Right atrium auricular region (tissue), 2 donors: ENCODE measurements at regions not wholly inside any gene's neighbourhood (a gene's known extent, or its start where the extent isn't known, plus 50 kb on each side); places are given as distances from the start of the nearest gene placed in this dataset.

ENCODE experiments used
- DNase-seq: peaks from one replicate; pipeline ENCODE4 v3.0.0-alpha.2; 2019; ENCODE audit warnings: low spot score
- H3K27ac ChIP-seq, 2 donors: fragments of 200-600 bp; sonication (generic); 1 replicate in 1 of 2; 2 replicates in 1 of 2; pipeline ENCODE4 v1.5.1; 2016 to 2019
- H3K27me3 ChIP-seq, 2 donors: fragments of 200-600 bp; sonication (generic); one replicate each; pipeline versions ENCODE4 v1.5.1 to v1.6.0; 2017 to 2019
- H3K36me3 ChIP-seq: fragments of 200-600 bp; sonication (generic); one replicate; pipeline ENCODE4 v1.5.1; 2016
- H3K4me1 ChIP-seq, 2 donors: fragments of 200-600 bp; sonication (generic); one replicate each; pipeline versions ENCODE4 v1.5.1 to v1.6.0; 2017 to 2019
- H3K4me3 ChIP-seq, 2 donors: fragments of 200-600 bp; sonication (generic); 1 replicate in 1 of 2; 2 replicates in 1 of 2; pipeline ENCODE4 v1.5.1; 2017 to 2019; ENCODE audit warnings: mild to moderate bottlenecking in 1 of 2, moderate library complexity in 1 of 2
- H3K9me3 ChIP-seq, 2 donors: fragments of 200-600 bp; sonication (generic); one replicate each; pipeline ENCODE4 v1.5.1; 2019
- CTCF ChIP-seq, 2 donors: fragments of 200-600 bp; sonication (generic); IDR thresholded peaks; one replicate each; pipeline ENCODE4 v1.5.1; 2019; ENCODE audit warnings: antibody characterized with exemption in 2 of 2

- DNase-seq: no peak
- Histone ChIP-seq H3K27me3 (no peaks in the 10 kb centered on the region), H3K4me1 (no peaks in the 10 kb centered on the region), H3K9me3 (no peaks in the 10 kb centered on the region), H3K27ac (no peak overlapping the region), H3K4me3 (no peak overlapping the region), H3K36me3 (no peaks in the 10 kb centered on the region)
- no peak for TF ChIP-seq CTCF (IDR thresholded peaks at IDR 0.05)
Observed at GRCh38 chr9:135275571-135276289, 188.3 kb downstream of the OLFM1 start.

GRCh38 chr9:135277219-135278201, 190.0 kb downstream of the OLFM1 start:
- Histone ChIP-seq H3K27me3 (no peaks in the 10 kb centered on the region), H3K4me3 (no peak overlapping the region), H3K4me1 (peaks cover 0 to 14% of the 10 kb centered on the region in 2 donors), H3K36me3 (no peaks in the 10 kb centered on the region), H3K9me3 (no peaks in the 10 kb centered on the region), H3K27ac (no peak overlapping the region)
- TF ChIP-seq CTCF (IDR thresholded peaks at IDR 0.05): no peak
- no peak for DNase-seq

- no peaks in the 10 kb centered on the region for H3K9me3 ChIP-seq
- H3K36me3 ChIP-seq: no peaks in the 10 kb centered on the region
- H3K4me1 ChIP-seq: peaks cover 0 to 14% of the 10 kb centered on the region in 2 donors
- no peak overlapping the region for H3K27ac ChIP-seq
- no peak for TF ChIP-seq CTCF (IDR thresholded peaks at IDR 0.05)
- H3K4me3 ChIP-seq: no peak overlapping the region
- DNase-seq: no peak
- no peaks in the 10 kb centered on the region for H3K27me3 ChIP-seq
Observed at GRCh38 chr9:135278586-135278985, 191.1 kb downstream of the OLFM1 start.

- Histone ChIP-seq H3K36me3 (no peaks in the 10 kb centered on the region), H3K27ac (no peak overlapping the region), H3K9me3 (no peaks in the 10 kb centered on the region), H3K4me3 (no peak overlapping the region), H3K27me3 (no peaks in the 10 kb centered on the region), H3K4me1 (peaks cover 0 to 14% of the 10 kb centered on the region in 2 donors)
- no peak for DNase-seq
- TF ChIP-seq CTCF (IDR thresholded peaks at IDR 0.05): no peak
Observed at GRCh38 chr9:135279385-135279784, 191.9 kb downstream of the OLFM1 start.

GRCh38 chr9:135279834-135280393, 192.4 kb downstream of the OLFM1 start:
- DNase-seq: no peak
- H3K4me3 ChIP-seq: no peak overlapping the region
- H3K36me3 ChIP-seq: no peaks in the 10 kb centered on the region
- no peak for TF ChIP-seq CTCF (IDR thresholded peaks at IDR 0.05)
- no peak overlapping the region for H3K27ac ChIP-seq
- H3K4me1 ChIP-seq: peaks cover 0 to 14% of the 10 kb centered on the region in 2 donors
- no peaks in the 10 kb centered on the region for H3K27me3 ChIP-seq
- H3K9me3 ChIP-seq: no peaks in the 10 kb centered on the region
